Erythroblast (primary cell): ENCODE measurements at regions not wholly inside any gene's neighbourhood (a gene's known extent, or its start where the extent isn't known, plus 50 kb on each side); places are given as distances from the start of the nearest gene placed in this dataset.

ENCODE experiments used
- GATA1 ChIP-seq: IDR thresholded peaks from 2 replicates; pipeline ENCODE4 v1.6.1; 2011; ENCODE audit warnings: low read depth, mild to moderate bottlenecking, control low read depth, low read length, moderate library complexity
- POLR2A ChIP-seq: IDR thresholded peaks from 2 replicates; pipeline ENCODE4 v1.6.1; 2011; ENCODE audit warnings: mild to moderate bottlenecking, low read length

- TF ChIP-seq POLR2A: no peak
- no peak for TF ChIP-seq GATA1
Observed at GRCh38 chr12:128026696-128027574, 240.0 kb upstream of the TMEM132C start.
